Coronary artery (tissue), 2 donors: ENCODE measurements at regions not wholly inside any gene's neighbourhood (a gene's known extent, or its start where the extent isn't known, plus 50 kb on each side); places are given as distances from the start of the nearest gene placed in this dataset.

Experiments used
- DNase-seq: peaks from one replicate; pipeline ENCODE4 v3.0.0-alpha.2; 2017; ENCODE audit warnings: low spot score
- H3K27ac ChIP-seq, 2 donors: fragments of 200-600 bp; sonication (generic); one replicate each; pipeline ENCODE4 v1.5.1; 2016 to 2019
- H3K4me3 ChIP-seq: fragments of 200-600 bp; sonication (generic); 2 replicates; pipeline ENCODE4 v1.5.1; 2016; ENCODE audit warnings: mild to moderate bottlenecking, moderate library complexity
- TF ChIP-seq, protein P1 (sequence below): fragments of 200-600 bp; sonication (generic); IDR thresholded peaks from one replicate; pipeline ENCODE4 v1.5.1; 2019; ENCODE audit warnings: antibody characterized with exemption

DNA sequence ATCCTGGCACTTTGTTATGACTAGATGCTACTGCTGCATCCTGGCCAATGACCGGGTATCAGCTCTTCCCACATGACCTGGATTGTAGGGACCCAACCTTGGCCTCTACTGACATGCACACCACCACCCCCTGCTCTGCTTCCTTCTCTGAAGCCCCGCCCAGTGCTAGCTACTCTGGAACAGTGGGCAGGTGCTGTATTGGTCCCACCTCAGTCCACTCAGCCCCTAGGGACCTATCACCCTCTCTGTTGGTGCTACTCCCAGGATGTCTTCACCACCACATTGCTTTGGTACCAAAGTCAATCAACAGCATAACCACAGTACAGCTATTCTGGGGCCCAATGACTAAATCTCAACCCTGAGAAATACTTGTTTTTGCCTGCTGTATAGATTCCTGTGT, 170.2 kb upstream of the PRICKLE2 start:
- TF ChIP-seq, protein P1, sequence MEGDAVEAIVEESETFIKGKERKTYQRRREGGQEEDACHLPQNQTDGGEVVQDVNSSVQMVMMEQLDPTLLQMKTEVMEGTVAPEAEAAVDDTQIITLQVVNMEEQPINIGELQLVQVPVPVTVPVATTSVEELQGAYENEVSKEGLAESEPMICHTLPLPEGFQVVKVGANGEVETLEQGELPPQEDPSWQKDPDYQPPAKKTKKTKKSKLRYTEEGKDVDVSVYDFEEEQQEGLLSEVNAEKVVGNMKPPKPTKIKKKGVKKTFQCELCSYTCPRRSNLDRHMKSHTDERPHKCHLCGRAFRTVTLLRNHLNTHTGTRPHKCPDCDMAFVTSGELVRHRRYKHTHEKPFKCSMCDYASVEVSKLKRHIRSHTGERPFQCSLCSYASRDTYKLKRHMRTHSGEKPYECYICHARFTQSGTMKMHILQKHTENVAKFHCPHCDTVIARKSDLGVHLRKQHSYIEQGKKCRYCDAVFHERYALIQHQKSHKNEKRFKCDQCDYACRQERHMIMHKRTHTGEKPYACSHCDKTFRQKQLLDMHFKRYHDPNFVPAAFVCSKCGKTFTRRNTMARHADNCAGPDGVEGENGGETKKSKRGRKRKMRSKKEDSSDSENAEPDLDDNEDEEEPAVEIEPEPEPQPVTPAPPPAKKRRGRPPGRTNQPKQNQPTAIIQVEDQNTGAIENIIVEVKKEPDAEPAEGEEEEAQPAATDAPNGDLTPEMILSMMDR, result no peak
- Histone ChIP-seq H3K4me3 (no peak overlapping the region), H3K27ac (no peak overlapping the region)
- no peak for DNase-seq

DNA sequence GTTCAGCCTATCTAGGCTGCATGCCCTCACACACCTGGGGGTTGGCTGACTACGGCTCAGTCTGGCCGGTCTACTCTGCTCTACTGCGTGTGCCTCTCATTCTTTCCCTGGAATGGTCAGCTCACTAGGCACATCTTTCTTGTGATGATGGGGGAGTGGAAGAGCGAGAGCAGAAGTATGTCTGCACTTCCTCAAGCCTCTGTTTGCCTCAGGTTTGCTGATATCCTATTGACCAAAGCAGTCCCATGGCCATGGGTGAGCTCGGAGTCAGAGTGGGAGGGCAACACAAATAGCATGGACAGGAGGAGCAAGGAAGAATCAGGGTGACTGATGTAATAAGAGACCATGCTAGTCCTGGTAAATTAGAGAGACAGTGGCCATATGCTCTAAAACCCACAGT, 167.9 kb upstream of the PRICKLE2 start:
- no peak overlapping the region for H3K4me3 ChIP-seq
- DNase-seq, result no peak
- TF ChIP-seq, protein P1, result no peak
- H3K27ac ChIP-seq, result no peak overlapping the region

DNA sequence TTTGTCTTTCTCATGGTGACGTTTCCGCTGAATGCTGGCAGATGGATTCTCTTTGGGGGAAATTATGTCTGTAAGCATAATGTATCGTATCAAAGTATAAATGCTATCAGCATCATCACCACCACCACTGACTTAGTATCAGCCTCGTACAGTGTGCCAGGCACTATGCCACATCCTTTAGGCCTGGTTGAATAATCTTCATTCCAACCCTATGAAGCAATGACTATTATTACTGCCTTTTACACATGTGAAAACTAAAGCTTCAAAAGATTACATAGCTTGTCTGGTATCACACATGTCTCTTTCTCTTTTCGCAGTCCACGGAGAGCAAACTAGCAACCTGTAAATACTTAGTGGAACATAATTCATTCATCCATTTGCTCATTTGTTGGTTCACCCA, 166.7 kb upstream of the PRICKLE2 start:
- no peak overlapping the region for H3K27ac ChIP-seq
- no peak for DNase-seq
- H3K4me3 ChIP-seq, result no peak overlapping the region
- TF ChIP-seq, protein P1, result no peak

DNA sequence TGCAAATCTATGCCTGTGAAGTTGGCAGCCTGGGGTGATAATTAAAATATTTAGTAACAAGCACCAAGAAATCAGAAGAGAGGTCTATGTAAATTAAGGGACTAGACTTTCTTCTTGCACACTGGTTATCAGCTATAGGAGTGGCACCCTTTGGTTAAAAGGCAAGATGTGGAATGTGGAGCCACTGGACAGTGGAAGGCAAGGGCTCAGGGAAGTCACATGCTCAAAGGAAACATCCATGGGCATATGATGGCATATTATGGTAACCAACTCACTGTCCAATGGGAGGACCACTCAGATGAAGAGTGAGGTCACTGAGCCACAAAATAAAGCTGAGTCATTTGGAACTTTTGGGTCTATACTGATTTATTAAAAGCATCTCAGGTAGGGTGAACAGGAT, 165.6 kb upstream of the PRICKLE2 start:
- no peak for DNase-seq
- TF ChIP-seq, protein P1, result no peak
- Histone ChIP-seq H3K4me3 (no peak overlapping the region), H3K27ac (no peak overlapping the region)

DNA sequence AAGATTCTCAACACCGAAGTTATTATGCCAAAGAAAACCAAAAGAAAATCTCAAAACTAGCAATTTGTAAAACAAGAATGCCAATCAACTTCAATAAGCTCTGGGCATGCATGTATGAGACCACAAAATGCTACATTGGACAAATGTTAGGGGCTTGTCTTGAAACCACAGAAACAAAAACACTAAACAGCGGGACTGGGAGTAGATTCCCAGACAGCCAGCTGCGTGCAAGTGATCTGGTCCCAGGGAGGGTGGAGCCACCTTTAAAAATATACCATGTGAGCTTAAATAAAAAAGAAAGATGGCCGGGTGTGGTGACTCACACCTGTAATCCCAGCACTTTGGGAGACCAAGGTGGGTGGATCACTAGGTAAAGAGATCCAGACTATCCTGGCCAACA, 163.6 kb upstream of the PRICKLE2 start:
- TF ChIP-seq, protein P1, result no peak
- no peak for DNase-seq
- no peak overlapping the region for H3K4me3 ChIP-seq
- no peak overlapping the region for H3K27ac ChIP-seq

DNA sequence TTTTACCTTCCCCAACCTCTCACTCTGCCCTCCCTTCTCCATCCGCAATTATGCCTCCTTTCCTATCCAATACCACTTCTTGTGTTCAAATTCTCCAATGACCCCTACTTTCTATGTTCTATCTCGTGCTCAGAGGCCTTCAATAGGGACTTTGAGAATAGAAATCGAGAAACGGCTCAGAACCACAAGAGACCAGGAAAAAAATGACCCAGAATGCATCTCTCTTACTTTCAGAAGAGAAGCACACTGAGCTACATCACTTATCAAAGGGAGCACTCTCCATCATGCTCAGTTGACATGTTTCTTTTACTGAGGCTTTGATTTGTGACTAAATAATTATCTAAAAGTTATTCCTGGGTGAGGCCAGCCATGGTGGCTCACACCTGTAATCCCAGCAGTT, 162.4 kb upstream of the PRICKLE2 start:
- Histone ChIP-seq H3K4me3 (no peak overlapping the region), H3K27ac (no peak overlapping the region)
- TF ChIP-seq, protein P1, result no peak
- DNase-seq, result no peak

DNA sequence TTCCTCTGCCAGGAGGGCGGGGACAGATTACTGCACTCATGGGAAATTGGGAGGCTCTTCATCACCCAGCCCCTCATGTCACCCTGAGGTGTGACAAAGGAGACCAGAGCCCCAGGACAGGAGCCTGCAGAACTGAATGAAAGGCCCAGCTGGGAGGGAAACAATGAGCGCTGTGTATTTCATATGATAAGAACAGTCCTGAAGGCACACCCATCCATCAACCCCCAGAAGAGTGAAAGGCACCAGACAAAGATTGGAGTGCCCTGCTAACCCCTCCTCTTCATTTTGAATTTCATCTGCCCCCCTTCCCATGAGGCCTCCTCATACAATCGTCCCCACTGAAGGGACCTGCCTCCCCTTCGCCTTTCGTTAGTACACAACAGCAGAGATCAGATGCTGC, 160.0 kb upstream of the PRICKLE2 start:
- Histone ChIP-seq H3K27ac (no peak overlapping the region), H3K4me3 (no peak overlapping the region)
- TF ChIP-seq, protein P1, result no peak
- no peak for DNase-seq
